ENCODE measurements at regions not wholly inside any gene's neighbourhood (a gene's known extent, or its start where the extent isn't known, plus 50 kb on each side); places are given as distances from the start of the nearest gene placed in this dataset.

- Histone ChIP-seq H3K9me3 (ENCODE audit: control insufficient read depth, low read length) (no peaks in the 10 kb centered on the region), H3K27ac (ENCODE audit: insufficient read depth, low read length, poor library complexity, severe bottlenecking) (no peak overlapping the region), H3K36me3 (ENCODE audit: control insufficient read depth, insufficient read depth, low read length) (no peaks in the 10 kb centered on the region), H3K27me3 (replicated peaks; ENCODE audit: control insufficient read depth, insufficient read depth, low read length, poor library complexity, severe bottlenecking) (no peaks in the 10 kb centered on the region), H3K4me3 (ENCODE audit: insufficient read depth, low read depth, low read length, poor library complexity, severe bottlenecking) (no peak overlapping the region), H3K4me1 (ENCODE audit: control insufficient read depth, insufficient read depth, low read length, poor library complexity, severe bottlenecking) (no peaks in the 10 kb centered on the region)
- no peak for DNase-seq
Measured at GRCh38 chr11:113557926-113558325, 82.7 kb upstream of the DRD2 start.

GRCh38 chr11:113556036-113556435 lies 80.8 kb upstream of the DRD2 start:
- Histone ChIP-seq H3K9me3 (ENCODE audit: control insufficient read depth, low read length) (no peaks in the 10 kb centered on the region), H3K27me3 (replicated peaks; ENCODE audit: control insufficient read depth, insufficient read depth, low read length, poor library complexity, severe bottlenecking) (no peaks in the 10 kb centered on the region), H3K36me3 (ENCODE audit: control insufficient read depth, insufficient read depth, low read length) (no peaks in the 10 kb centered on the region), H3K4me3 (ENCODE audit: insufficient read depth, low read depth, low read length, poor library complexity, severe bottlenecking) (no peak overlapping the region), H3K4me1 (ENCODE audit: control insufficient read depth, insufficient read depth, low read length, poor library complexity, severe bottlenecking) (no peaks in the 10 kb centered on the region), H3K27ac (ENCODE audit: insufficient read depth, low read length, poor library complexity, severe bottlenecking) (no peak overlapping the region)
- no peak for DNase-seq

- no peaks in the 10 kb centered on the region for H3K4me1 ChIP-seq (ENCODE audit: control insufficient read depth, insufficient read depth, low read length, poor library complexity, severe bottlenecking)
- no peak overlapping the region for H3K4me3 ChIP-seq (ENCODE audit: insufficient read depth, low read depth, low read length, poor library complexity, severe bottlenecking)
- DNase-seq, result no peak
Measured at GRCh38 chr11:113555071-113555619, 79.9 kb upstream of the DRD2 start.

GRCh38 chr11:113554526-113554925 lies 79.3 kb upstream of the DRD2 start:
- H3K4me1 ChIP-seq (ENCODE audit: control insufficient read depth, insufficient read depth, low read length, poor library complexity, severe bottlenecking), result no peaks in the 10 kb centered on the region
- no peak for DNase-seq
- no peaks in the 10 kb centered on the region for H3K36me3 ChIP-seq (ENCODE audit: control insufficient read depth, insufficient read depth, low read length)
- no peaks in the 10 kb centered on the region for H3K9me3 ChIP-seq (ENCODE audit: control insufficient read depth, low read length)
- no peak overlapping the region for H3K27ac ChIP-seq (ENCODE audit: insufficient read depth, low read length, poor library complexity, severe bottlenecking)
- no peaks in the 10 kb centered on the region for H3K27me3 ChIP-seq (replicated peaks; ENCODE audit: control insufficient read depth, insufficient read depth, low read length, poor library complexity, severe bottlenecking)
- no peak overlapping the region for H3K4me3 ChIP-seq (ENCODE audit: insufficient read depth, low read depth, low read length, poor library complexity, severe bottlenecking)

More at GRCh38 chr11:113555071-113555619, 79.9 kb upstream of the DRD2 start:
- Histone ChIP-seq H3K36me3 (ENCODE audit: control insufficient read depth, insufficient read depth, low read length) (no peaks in the 10 kb centered on the region), H3K27ac (ENCODE audit: insufficient read depth, low read length, poor library complexity, severe bottlenecking) (no peak overlapping the region), H3K27me3 (replicated peaks; ENCODE audit: control insufficient read depth, insufficient read depth, low read length, poor library complexity, severe bottlenecking) (no peaks in the 10 kb centered on the region), H3K9me3 (ENCODE audit: control insufficient read depth, low read length) (no peaks in the 10 kb centered on the region)

- Histone ChIP-seq H3K4me3 (ENCODE audit: insufficient read depth, low read depth, low read length, poor library complexity, severe bottlenecking) (no peak overlapping the region), H3K9me3 (ENCODE audit: control insufficient read depth, low read length) (no peaks in the 10 kb centered on the region), H3K27me3 (replicated peaks; ENCODE audit: control insufficient read depth, insufficient read depth, low read length, poor library complexity, severe bottlenecking) (no peaks in the 10 kb centered on the region), H3K36me3 (ENCODE audit: control insufficient read depth, insufficient read depth, low read length) (no peaks in the 10 kb centered on the region), H3K4me1 (ENCODE audit: control insufficient read depth, insufficient read depth, low read length, poor library complexity, severe bottlenecking) (no peaks in the 10 kb centered on the region), H3K27ac (ENCODE audit: insufficient read depth, low read length, poor library complexity, severe bottlenecking) (no peak overlapping the region)
- no peak for DNase-seq
Measured at GRCh38 chr11:113553915-113554314, 78.7 kb upstream of the DRD2 start.

- Histone ChIP-seq H3K27ac (ENCODE audit: insufficient read depth, low read length, poor library complexity, severe bottlenecking) (no peak overlapping the region), H3K36me3 (ENCODE audit: control insufficient read depth, insufficient read depth, low read length) (no peaks in the 10 kb centered on the region), H3K4me3 (ENCODE audit: insufficient read depth, low read depth, low read length, poor library complexity, severe bottlenecking) (no peak overlapping the region), H3K4me1 (ENCODE audit: control insufficient read depth, insufficient read depth, low read length, poor library complexity, severe bottlenecking) (no peaks in the 10 kb centered on the region), H3K27me3 (replicated peaks; ENCODE audit: control insufficient read depth, insufficient read depth, low read length, poor library complexity, severe bottlenecking) (no peaks in the 10 kb centered on the region), H3K9me3 (ENCODE audit: control insufficient read depth, low read length) (no peaks in the 10 kb centered on the region)
- DNase-seq, result no peak
Measured at GRCh38 chr11:113553235-113553634, 78.0 kb upstream of the DRD2 start.

- Histone ChIP-seq H3K9me3 (ENCODE audit: control insufficient read depth, low read length) (no peaks in the 10 kb centered on the region), H3K4me3 (ENCODE audit: insufficient read depth, low read depth, low read length, poor library complexity, severe bottlenecking) (no peak overlapping the region), H3K36me3 (ENCODE audit: control insufficient read depth, insufficient read depth, low read length) (no peaks in the 10 kb centered on the region), H3K27me3 (replicated peaks; ENCODE audit: control insufficient read depth, insufficient read depth, low read length, poor library complexity, severe bottlenecking) (no peaks in the 10 kb centered on the region), H3K27ac (ENCODE audit: insufficient read depth, low read length, poor library complexity, severe bottlenecking) (no peak overlapping the region), H3K4me1 (ENCODE audit: control insufficient read depth, insufficient read depth, low read length, poor library complexity, severe bottlenecking) (no peaks in the 10 kb centered on the region)
- no peak for DNase-seq
Measured at GRCh38 chr11:113552271-113552670, 77.1 kb upstream of the DRD2 start.

- Histone ChIP-seq H3K27ac (ENCODE audit: insufficient read depth, low read length, poor library complexity, severe bottlenecking) (no peak overlapping the region), H3K27me3 (replicated peaks; ENCODE audit: control insufficient read depth, insufficient read depth, low read length, poor library complexity, severe bottlenecking) (no peaks in the 10 kb centered on the region)
- DNase-seq, result no peak
Measured at GRCh38 chr11:113551645-113552044, 76.4 kb upstream of the DRD2 start.

GRCh38 chr11:113549611-113550578 lies 74.7 kb upstream of the DRD2 start:
- DNase-seq, result no peak
- Histone ChIP-seq H3K9me3 (ENCODE audit: control insufficient read depth, low read length) (no peaks in the 10 kb centered on the region), H3K27me3 (replicated peaks; ENCODE audit: control insufficient read depth, insufficient read depth, low read length, poor library complexity, severe bottlenecking) (no peaks in the 10 kb centered on the region), H3K36me3 (ENCODE audit: control insufficient read depth, insufficient read depth, low read length) (no peaks in the 10 kb centered on the region), H3K4me1 (ENCODE audit: control insufficient read depth, insufficient read depth, low read length, poor library complexity, severe bottlenecking) (no peaks in the 10 kb centered on the region), H3K4me3 (ENCODE audit: insufficient read depth, low read depth, low read length, poor library complexity, severe bottlenecking) (no peak overlapping the region), H3K27ac (ENCODE audit: insufficient read depth, low read length, poor library complexity, severe bottlenecking) (no peak overlapping the region)

More at GRCh38 chr11:113551645-113552044, 76.4 kb upstream of the DRD2 start:
- Histone ChIP-seq H3K9me3 (ENCODE audit: control insufficient read depth, low read length) (no peaks in the 10 kb centered on the region), H3K36me3 (ENCODE audit: control insufficient read depth, insufficient read depth, low read length) (no peaks in the 10 kb centered on the region), H3K4me3 (ENCODE audit: insufficient read depth, low read depth, low read length, poor library complexity, severe bottlenecking) (no peak overlapping the region), H3K4me1 (ENCODE audit: control insufficient read depth, insufficient read depth, low read length, poor library complexity, severe bottlenecking) (no peaks in the 10 kb centered on the region)

- Histone ChIP-seq H3K27me3 (replicated peaks; ENCODE audit: control insufficient read depth, insufficient read depth, low read length, poor library complexity, severe bottlenecking) (no peaks in the 10 kb centered on the region), H3K27ac (ENCODE audit: insufficient read depth, low read length, poor library complexity, severe bottlenecking) (no peak overlapping the region), H3K4me1 (ENCODE audit: control insufficient read depth, insufficient read depth, low read length, poor library complexity, severe bottlenecking) (no peaks in the 10 kb centered on the region), H3K36me3 (ENCODE audit: control insufficient read depth, insufficient read depth, low read length) (no peaks in the 10 kb centered on the region), H3K4me3 (ENCODE audit: insufficient read depth, low read depth, low read length, poor library complexity, severe bottlenecking) (no peak overlapping the region), H3K9me3 (ENCODE audit: control insufficient read depth, low read length) (no peaks in the 10 kb centered on the region)
- no peak for DNase-seq
Measured at GRCh38 chr11:113549061-113549460, 73.9 kb upstream of the DRD2 start.

Data from effector memory CD4-positive, alpha-beta T cell (primary cell).